HG02798 (cell line): ENCODE measurements at regions not wholly inside any gene's neighbourhood (a gene's known extent, or its start where the extent isn't known, plus 50 kb on each side); places are given as distances from the start of the nearest gene placed in this dataset.

Experiments
- ATAC-seq: cut with Tn5 transposase; IDR thresholded peaks from one replicate; pipeline ENCODE4 v1.9.1; 2021; ENCODE audit warnings: mild to moderate bottlenecking; ENCODE audit not compliant: unreplicated experiment, poor library complexity

GRCh38 chr13:105616333-105617075 is 919.0 kb downstream of the EFNB2 start:
- no peak for ATAC-seq

- ATAC-seq, result no peak
Observed at GRCh38 chr13:105612541-105612940, 922.9 kb downstream of the EFNB2 start.

- no peak for ATAC-seq
Observed at GRCh38 chr13:105611424-105611823, 924.0 kb downstream of the EFNB2 start.

- no peak for ATAC-seq
Observed at GRCh38 chr13:105608104-105608503, 927.4 kb downstream of the EFNB2 start.

- ATAC-seq, result no peak
Observed at GRCh38 chr13:105607426-105607825, 928.0 kb downstream of the EFNB2 start.

- ATAC-seq, result no peak
Observed at GRCh38 chr13:105607016-105607415, 928.4 kb downstream of the EFNB2 start.

GRCh38 chr13:105602956-105603670 is 932.3 kb downstream of the EFNB2 start:
- no peak for ATAC-seq

- no peak for ATAC-seq
Observed at GRCh38 chr13:105599477-105600037, 935.9 kb downstream of the EFNB2 start.

GRCh38 chr13:105598529-105598928 is 936.9 kb downstream of the EFNB2 start:
- ATAC-seq, result no peak

GRCh38 chr13:105597573-105597972 is 937.9 kb downstream of the EFNB2 start:
- no peak for ATAC-seq

- ATAC-seq, result no peak
Observed at GRCh38 chr13:105595471-105595870, 940.0 kb downstream of the EFNB2 start.

GRCh38 chr13:105591277-105591676 is 944.2 kb downstream of the EFNB2 start:
- ATAC-seq, result no peak

- no peak for ATAC-seq
Observed at GRCh38 chr13:105587786-105588185, 947.7 kb downstream of the EFNB2 start.

- ATAC-seq, result no peak
Observed at GRCh38 chr13:105579821-105580710, 955.4 kb downstream of the EFNB2 start.

- ATAC-seq, result no peak
Observed at GRCh38 chr13:105573136-105573535, 962.3 kb downstream of the EFNB2 start.

GRCh38 chr13:105572401-105572800 is 963.1 kb downstream of the EFNB2 start:
- ATAC-seq, result no peak

- ATAC-seq, result no peak
Observed at GRCh38 chr13:105569816-105570215, 965.6 kb downstream of the EFNB2 start.

- no peak for ATAC-seq
Observed at GRCh38 chr13:105567951-105568525, 967.4 kb downstream of the EFNB2 start.

GRCh38 chr13:105565136-105565727 is 970.2 kb downstream of the EFNB2 start:
- ATAC-seq, result no peak

- ATAC-seq, result no peak
Observed at GRCh38 chr13:105552078-105552477, 983.4 kb downstream of the EFNB2 start.
